GM18867 (cell line): ENCODE measurements at regions not wholly inside any gene's neighbourhood (a gene's known extent, or its start where the extent isn't known, plus 50 kb on each side); places are given as distances from the start of the nearest gene placed in this dataset.
"Not testable (repeated sequence)": the region's sequence is repeated elsewhere in the genome, so short reads cannot be mapped to it uniquely, and the experiment has no call there.

Experiments
- ATAC-seq: cut with Tn5 transposase; IDR thresholded peaks from one replicate; pipeline ENCODE4 v1.9.1; 2021; ENCODE audit warnings: mild to moderate bottlenecking, moderate library complexity; ENCODE audit not compliant: unreplicated experiment

GRCh38 chr9:27671636-27672035 is 98.4 kb upstream of the C9orf72 start:
- ATAC-seq, result no peak

- ATAC-seq, result no peak
Observed at GRCh38 chr9:27672718-27673117, 99.4 kb upstream of the C9orf72 start.

DNA sequence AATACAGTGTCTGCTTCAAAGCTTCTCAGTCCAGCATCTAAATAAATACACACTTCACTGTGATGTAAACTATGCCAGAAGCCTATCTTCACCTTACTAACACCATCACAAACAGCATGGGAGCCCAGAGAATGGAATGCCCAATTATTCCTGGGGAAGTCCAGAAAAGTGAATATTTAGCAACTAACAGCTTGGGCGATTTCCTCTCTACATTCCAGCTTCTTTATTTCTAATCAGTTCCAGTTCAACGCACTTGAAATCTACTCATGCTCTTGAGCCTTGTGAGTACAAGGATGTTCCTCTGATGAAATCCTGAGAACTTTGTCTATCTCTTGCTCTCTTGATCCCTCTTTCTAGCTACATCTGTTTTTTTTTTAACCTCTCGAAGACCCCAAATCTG is 100.4 kb upstream of the C9orf72 start:
- ATAC-seq, result no peak

GRCh38 chr9:27675354-27675753 is 102.1 kb upstream of the C9orf72 start:
- ATAC-seq, result no peak

- no peak for ATAC-seq
Observed at GRCh38 chr9:27676827-27677226, 103.5 kb upstream of the C9orf72 start.

DNA sequence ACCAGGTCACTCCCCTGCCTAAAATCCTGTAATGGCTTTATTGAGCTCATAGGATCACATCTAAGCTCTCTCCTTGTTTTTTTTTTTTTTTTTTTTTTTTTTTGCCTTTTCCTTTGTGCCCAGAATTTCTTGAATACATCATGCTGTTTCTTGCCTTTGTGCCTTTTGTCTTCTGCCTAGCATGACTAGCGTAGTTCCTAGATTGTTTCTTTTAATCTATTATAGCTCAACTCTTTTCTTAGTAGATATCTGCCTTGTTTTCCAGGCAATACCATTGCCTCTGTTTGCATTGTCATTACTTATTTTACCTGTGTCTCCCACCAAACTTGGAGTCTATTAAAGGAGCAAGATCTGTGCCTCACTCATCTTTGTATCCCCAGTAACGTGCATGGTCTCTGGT is 106.1 kb upstream of the C9orf72 start:
- no peak for ATAC-seq

DNA sequence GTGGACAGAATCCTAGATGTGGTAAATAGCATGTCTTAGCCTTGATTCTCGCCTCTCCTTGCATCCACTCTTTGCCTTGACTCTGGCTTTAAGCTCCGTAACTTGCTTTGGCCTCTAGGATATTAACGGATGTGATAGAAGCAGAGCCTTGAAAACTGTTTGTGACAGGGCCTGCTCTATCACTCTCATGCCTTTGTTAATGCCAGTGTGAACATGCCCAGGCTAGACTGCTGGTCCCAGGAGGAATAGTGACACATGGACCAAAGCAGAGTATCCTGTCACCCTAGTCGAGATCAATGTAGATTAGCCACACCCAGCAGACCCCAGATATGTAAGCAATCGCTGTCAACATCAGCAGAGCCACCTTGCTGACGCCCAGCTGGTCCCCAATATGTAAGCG is 109.9 kb upstream of the C9orf72 start:
- no peak for ATAC-seq

DNA sequence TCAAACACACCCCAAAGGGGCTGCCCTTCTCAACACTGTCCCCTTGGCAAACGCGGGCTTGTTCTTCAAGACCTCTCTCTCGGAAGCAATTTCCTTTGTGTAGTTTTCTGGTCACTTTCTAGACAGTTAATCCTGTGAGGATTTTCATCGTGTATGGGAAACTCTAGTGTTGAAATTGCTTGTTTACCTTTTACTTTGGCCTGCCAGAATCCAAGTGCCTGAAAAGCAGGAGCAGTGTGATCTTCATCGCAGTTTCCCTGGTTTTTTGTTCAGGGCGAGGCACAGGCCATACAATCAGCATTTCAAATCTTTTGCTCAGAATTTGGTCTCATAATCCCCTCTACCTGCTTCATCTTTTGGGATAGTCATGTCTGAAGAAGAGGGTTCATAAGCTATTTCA is 115.7 kb upstream of the C9orf72 start:
- no peak for ATAC-seq

GRCh38 chr9:27690816-27691215 is 117.5 kb upstream of the C9orf72 start:
- ATAC-seq, result not testable (repeated sequence)

DNA sequence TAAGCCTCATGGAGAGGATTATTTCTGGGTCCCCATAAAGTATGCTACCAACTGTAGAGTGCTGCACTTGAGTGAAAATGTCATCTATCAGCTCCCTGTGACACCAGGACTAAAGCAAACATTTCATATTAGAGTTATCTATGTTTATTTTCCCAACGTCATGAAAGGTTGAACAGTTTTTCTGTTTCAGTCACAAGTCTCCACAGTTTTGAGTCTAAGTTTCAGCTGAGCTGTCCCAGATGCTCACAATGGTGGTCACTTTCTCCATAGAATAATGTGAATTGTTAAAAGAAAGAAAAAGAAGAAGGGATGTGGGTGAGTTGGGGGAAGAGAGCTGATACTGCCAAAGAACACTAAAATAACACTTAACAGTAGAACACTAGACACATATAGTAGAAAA is 126.3 kb upstream of the C9orf72 start:
- no peak for ATAC-seq

- ATAC-seq, result no peak
Observed at GRCh38 chr9:27701016-27701415, 127.7 kb upstream of the C9orf72 start.

- ATAC-seq, result no peak
Observed at GRCh38 chr9:27701587-27701986, 128.3 kb upstream of the C9orf72 start.

- no peak for ATAC-seq
Observed at GRCh38 chr9:27703216-27703980, 130.1 kb upstream of the C9orf72 start.

GRCh38 chr9:27711241-27711640 is 138.0 kb upstream of the C9orf72 start:
- no peak for ATAC-seq

DNA sequence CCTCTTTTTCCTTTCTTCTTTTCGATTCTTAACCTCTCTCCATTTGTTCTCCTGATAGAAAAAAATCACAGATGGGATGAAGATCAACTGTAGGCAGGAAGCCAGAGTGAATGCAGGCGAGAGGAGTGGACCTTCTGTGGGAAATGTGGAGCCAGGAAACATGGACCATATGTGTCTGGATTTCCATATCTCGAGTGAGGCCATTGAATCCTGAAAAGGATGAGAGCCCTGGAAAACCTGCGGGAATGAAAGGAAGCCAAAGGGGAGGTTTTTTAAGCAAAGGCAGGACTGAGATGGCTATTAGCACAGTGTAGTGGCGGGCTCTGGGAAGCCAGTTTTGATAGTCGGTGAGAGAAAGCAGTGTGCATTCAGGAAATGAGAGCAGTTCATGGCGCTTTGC is 139.5 kb upstream of the C9orf72 start:
- no peak for ATAC-seq

DNA sequence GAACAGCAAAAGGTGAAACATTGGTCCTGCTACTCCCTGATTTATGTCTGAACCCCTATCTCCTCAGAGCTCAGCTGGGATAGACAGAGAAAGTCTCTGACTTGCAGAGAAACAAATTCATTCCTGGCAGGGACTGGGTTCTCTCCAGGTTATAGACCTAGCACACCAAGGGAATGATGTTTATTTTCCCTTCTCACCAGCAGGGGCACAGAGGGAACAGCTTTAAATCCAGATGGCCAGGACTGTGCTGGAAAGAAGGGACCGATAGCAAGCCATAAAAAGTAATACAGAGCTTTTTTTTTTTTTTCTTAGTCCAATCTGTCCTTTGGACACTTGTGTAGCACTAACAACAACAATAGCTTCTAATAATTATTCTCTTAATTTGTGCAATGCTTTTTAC is 141.1 kb upstream of the C9orf72 start:
- ATAC-seq, result no peak

GRCh38 chr9:27715651-27716050 is 142.4 kb upstream of the C9orf72 start:
- ATAC-seq, result no peak

- no peak for ATAC-seq
Observed at GRCh38 chr9:27717991-27718390, 144.7 kb upstream of the C9orf72 start.

- ATAC-seq, result no peak
Observed at GRCh38 chr9:27719711-27720110, 146.4 kb upstream of the C9orf72 start.

DNA sequence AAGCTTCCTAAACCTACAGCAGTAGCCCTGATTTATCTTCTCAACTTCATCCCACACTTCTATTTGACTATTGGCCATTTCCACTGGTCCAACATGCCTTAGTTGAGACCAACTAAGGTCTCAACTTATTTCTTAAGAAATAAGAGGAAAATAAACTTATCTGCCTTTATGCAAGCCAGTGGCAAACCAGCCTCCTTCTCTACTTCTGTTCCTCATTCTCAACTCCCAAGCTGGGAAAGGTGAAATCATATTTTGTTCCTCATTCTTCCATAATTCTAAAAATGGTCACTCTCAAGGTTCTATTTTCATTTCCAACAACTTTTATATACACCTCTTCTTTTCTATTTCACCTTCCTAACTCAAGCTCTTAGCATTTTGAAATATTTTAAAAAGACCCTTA is 149.6 kb upstream of the C9orf72 start:
- no peak for ATAC-seq

GRCh38 chr9:27726244-27727081 is 153.2 kb upstream of the C9orf72 start:
- ATAC-seq, result peak; percentile 92

- ATAC-seq, result no peak
Observed at GRCh38 chr9:27732494-27732893, 159.2 kb upstream of the C9orf72 start.
